A204.1 (cell line): ENCODE measurements at regions not wholly inside any gene's neighbourhood (a gene's known extent, or its start where the extent isn't known, plus 50 kb on each side); places are given as distances from the start of the nearest gene placed in this dataset.

Experiments used
- FAIRE-seq: peaks from 2 replicates; lab custom pipeline; 2012; peaks lifted over from hg19 to GRCh38; lab: Jason Lieb, UNC

- FAIRE-seq: no peak
Observed at GRCh38 chr6:122524056-122524455, 52.4 kb upstream of the SERINC1 start.

GRCh38 chr6:122530440-122531046 is 58.9 kb upstream of the SERINC1 start:
- FAIRE-seq: peak; percentile 61

GRCh38 chr6:122548281-122548680 is 61.9 kb upstream of the PKIB start:
- FAIRE-seq: no peak

GRCh38 chr6:122548820-122549219 is 61.4 kb upstream of the PKIB start:
- FAIRE-seq: no peak

GRCh38 chr6:122553697-122554096 is 56.5 kb upstream of the PKIB start:
- no peak for FAIRE-seq

- FAIRE-seq: no peak
Observed at GRCh38 chr6:122555561-122555960, 54.6 kb upstream of the PKIB start.

GRCh38 chr6:122558080-122558479 is 52.1 kb upstream of the PKIB start:
- FAIRE-seq: no peak
